WTC11 (cell line): ENCODE measurements at regions not wholly inside any gene's neighbourhood (a gene's known extent, or its start where the extent isn't known, plus 50 kb on each side); places are given as distances from the start of the nearest gene placed in this dataset.
"Not testable (repeated sequence)": the region's sequence is repeated elsewhere in the genome, so short reads cannot be mapped to it uniquely, and the experiment has no call there.

Experiments
- ATAC-seq: fragments of 200-7000 bp; cut with Tn5 transposase; 2 replicates; pipeline ENCODE4 v1.10.0; 2021; ENCODE audit warnings: mild to moderate bottlenecking, moderate library complexity
- CTCF ChIA-PET: fragments of 300-600 bp; sonication (Branson Sonifier 250); formaldehyde crosslinking; loops from one replicate; lab custom pipeline; 2021; ENCODE audit warnings: antibody characterized with exemption; lab: Charles Lee
- POLR2A ChIA-PET: fragments of 350-600 bp; sonication (Branson Sonifier 250); formaldehyde crosslinking; loops from one replicate; lab custom pipeline; 2021; ENCODE audit warnings: antibody characterized with exemption; lab: Charles Lee
- DNase-seq: peaks from one replicate; pipeline ENCODE4 v3.0.0; 2021; ENCODE audit warnings: low spot score
- H3K27ac Mint-ChIP-seq: 2 replicates; pipeline ENCODE4 v1.8.0; 2021; ENCODE audit warnings: mixed read lengths
- H3K27me3 Mint-ChIP-seq: 2 replicates; pipeline ENCODE4 v1.8.0; 2021; ENCODE audit warnings: low read depth, mild to moderate bottlenecking, moderate library complexity, mixed read lengths
- H3K36me3 Mint-ChIP-seq: 2 replicates; pipeline ENCODE4 v1.8.0; 2021; ENCODE audit warnings: mixed read lengths
- H3K4me1 Mint-ChIP-seq: 2 replicates; pipeline ENCODE4 v1.8.0; 2022; ENCODE audit warnings: mixed read lengths
- H3K4me3 Mint-ChIP-seq: 2 replicates; pipeline ENCODE4 v1.8.0; 2021; ENCODE audit warnings: mild to moderate bottlenecking, moderate library complexity, mixed read lengths
- H3K9me3 Mint-ChIP-seq: 2 replicates; pipeline ENCODE4 v1.8.0; 2021; ENCODE audit warnings: mixed read lengths
- FOXJ3 ChIP-seq: sonication (generic); formaldehyde crosslinking; IDR thresholded peaks from 2 replicates; pipeline ENCODE4 v1.9.0; 2021; ENCODE audit warnings: missing genetic modification reagents, mild to moderate bottlenecking, borderline replicate concordance
- GABPB1 ChIP-seq: sonication (generic); formaldehyde crosslinking; IDR thresholded peaks from 2 replicates; pipeline ENCODE4 v1.8.1; 2023; ENCODE audit warnings: mild to moderate bottlenecking, missing genetic modification reagents
- KAT7 ChIP-seq: sonication (generic); formaldehyde crosslinking; IDR thresholded peaks from 2 replicates; pipeline ENCODE4 v1.8.1; 2023; ENCODE audit warnings: missing genetic modification reagents, mild to moderate bottlenecking, borderline replicate concordance
- NFE2L1 ChIP-seq: sonication (generic); formaldehyde crosslinking; IDR thresholded peaks from 2 replicates; pipeline ENCODE4 v1.8.1; 2023; ENCODE audit warnings: missing genetic modification reagents
- ZNF219 ChIP-seq: sonication (generic); formaldehyde crosslinking; IDR thresholded peaks from 2 replicates; pipeline ENCODE4 v1.8.0; 2023; ENCODE audit warnings: missing genetic modification reagents, mild to moderate bottlenecking, borderline replicate concordance
- ZNF232 ChIP-seq: sonication (generic); formaldehyde crosslinking; IDR thresholded peaks from 2 replicates; pipeline ENCODE4 v1.8.0; 2022; ENCODE audit warnings: mild to moderate bottlenecking, missing genetic modification reagents
- ZNF317 ChIP-seq: sonication (generic); formaldehyde crosslinking; IDR thresholded peaks from 2 replicates; pipeline ENCODE4 v1.8.1; 2023; ENCODE audit warnings: low read depth, mild to moderate bottlenecking, moderate library complexity, missing genetic modification reagents, borderline replicate concordance
- ZNF416 ChIP-seq: fragments of 250-450 bp; sonication (Bioruptor Pico); IDR thresholded peaks from 2 replicates; pipeline ENCODE4 v1.9.0; 2021; ENCODE audit warnings: mild to moderate bottlenecking, inconsistent platforms
- ZNF423 ChIP-seq: fragments of 250-450 bp; sonication (Bioruptor Pico); IDR thresholded peaks from 2 replicates; pipeline ENCODE4 v2.1.2; 2022; ENCODE audit warnings: mild to moderate bottlenecking, moderate library complexity
- TF ChIP-seq, protein P1 (sequence below): sonication (generic); formaldehyde crosslinking; IDR thresholded peaks from 2 replicates; pipeline ENCODE4 v1.8.1; 2022; ENCODE audit warnings: missing genetic modification reagents, borderline replicate concordance
- TF ChIP-seq, protein P2 (sequence below): sonication (generic); formaldehyde crosslinking; IDR thresholded peaks from 2 replicates; pipeline ENCODE4 v1.8.0; 2023; ENCODE audit warnings: missing genetic modification reagents, mild to moderate bottlenecking, borderline replicate concordance
- TF ChIP-seq, protein P3 (sequence below): sonication (generic); formaldehyde crosslinking; IDR thresholded peaks from 2 replicates; pipeline ENCODE4 v1.8.1; 2023; ENCODE audit warnings: mild to moderate bottlenecking, missing genetic modification reagents

- Mint-ChIP-seq H3K27ac (no peak overlapping the region), H3K4me3 (no peak overlapping the region), H3K4me1 (peaks cover 23% of the 10 kb centered on the region), H3K36me3 (no peaks in the 10 kb centered on the region), H3K9me3 (no peaks in the 10 kb centered on the region), H3K27me3 (no peaks in the 10 kb centered on the region)
- CTCF ChIA-PET: no interaction called here
- no peak for ATAC-seq
- TF ChIP-seq, protein P1, sequence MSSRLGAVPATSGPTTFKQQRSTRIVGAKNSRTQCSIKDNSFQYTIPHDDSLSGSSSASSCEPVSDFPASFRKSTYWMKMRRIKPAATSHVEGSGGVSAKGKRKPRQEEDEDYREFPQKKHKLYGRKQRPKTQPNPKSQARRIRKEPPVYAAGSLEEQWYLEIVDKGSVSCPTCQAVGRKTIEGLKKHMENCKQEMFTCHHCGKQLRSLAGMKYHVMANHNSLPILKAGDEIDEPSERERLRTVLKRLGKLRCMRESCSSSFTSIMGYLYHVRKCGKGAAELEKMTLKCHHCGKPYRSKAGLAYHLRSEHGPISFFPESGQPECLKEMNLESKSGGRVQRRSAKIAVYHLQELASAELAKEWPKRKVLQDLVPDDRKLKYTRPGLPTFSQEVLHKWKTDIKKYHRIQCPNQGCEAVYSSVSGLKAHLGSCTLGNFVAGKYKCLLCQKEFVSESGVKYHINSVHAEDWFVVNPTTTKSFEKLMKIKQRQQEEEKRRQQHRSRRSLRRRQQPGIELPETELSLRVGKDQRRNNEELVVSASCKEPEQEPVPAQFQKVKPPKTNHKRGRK (CRISPR knock-in tag): no peak
- POLR2A ChIA-PET: no interaction called here
- DNase-seq: no peak
Observed at GRCh38 chr3:68662176-68662575, 270.2 kb downstream of the TAFA4 start.

DNA sequence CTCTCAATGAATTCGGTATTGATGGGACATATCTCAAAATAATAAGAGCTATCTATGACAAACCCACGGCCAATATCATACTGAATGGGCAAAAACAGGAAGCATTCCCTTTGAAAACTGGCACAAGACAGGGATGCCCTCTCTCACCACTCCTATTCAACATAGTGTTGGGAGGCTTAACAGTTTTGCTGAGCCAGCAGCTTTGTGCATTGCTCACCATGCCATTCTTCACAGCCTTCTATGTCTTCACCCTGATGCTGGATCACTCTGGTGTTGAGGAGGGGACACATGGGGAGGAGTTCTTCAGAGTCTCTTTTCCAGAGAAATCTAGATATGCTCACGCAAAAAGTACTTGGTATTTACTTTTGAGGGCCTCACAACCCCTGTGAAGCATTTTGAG, 281.7 kb downstream of the TAFA4 start:
- H3K27ac Mint-ChIP-seq, H3K4me3 Mint-ChIP-seq, ATAC-seq, POLR2A ChIA-PET, H3K9me3 Mint-ChIP-seq, CTCF ChIA-PET, DNase-seq, H3K36me3 Mint-ChIP-seq, H3K27me3 Mint-ChIP-seq, H3K4me1 Mint-ChIP-seq: not testable (repeated sequence)

GRCh38 chr3:68648494-68648893, 283.9 kb downstream of the TAFA4 start:
- peaks cover 4% of the 10 kb centered on the region for H3K4me1 Mint-ChIP-seq
- no peaks in the 10 kb centered on the region for H3K36me3 Mint-ChIP-seq
- H3K27me3 Mint-ChIP-seq: no peaks in the 10 kb centered on the region
- no peak overlapping the region for H3K4me3 Mint-ChIP-seq
- CTCF ChIA-PET: no interaction called here
- no peaks in the 10 kb centered on the region for H3K9me3 Mint-ChIP-seq
- DNase-seq: no peak
- POLR2A ChIA-PET: no interaction called here
- no peak for ATAC-seq
- H3K27ac Mint-ChIP-seq: no peak overlapping the region
- TF ChIP-seq ZNF219 (no peak), GABPB1 (CRISPR knock-in tag) (no peak), ZNF317 (CRISPR knock-in tag) (no peak), FOXJ3 (no peak), ZNF416 (no peak)

- H3K27me3 Mint-ChIP-seq: peaks cover 8% of the 10 kb centered on the region; the same call in 1 of the 2 replicates
- H3K36me3 Mint-ChIP-seq: peaks cover 17% of the 10 kb centered on the region; the same call in 1 of the 2 replicates
Observed at GRCh38 chr3:68631850-68632545, 300.3 kb downstream of the TAFA4 start.

More at GRCh38 chr3:68631850-68632545, 300.3 kb downstream of the TAFA4 start:
- H3K27ac Mint-ChIP-seq: peak overlapping the region; percentile 28
- DNase-seq (peak; percentile 45), ATAC-seq (peak; percentile 83)
- ChIA-PET POLR2A (no interaction called here), CTCF (no interaction called here)
- H3K4me1 Mint-ChIP-seq: peaks cover 21% of the 10 kb centered on the region
- TF ChIP-seq KAT7 (CRISPR knock-in tag): no peak
- no peak for TF ChIP-seq ZNF232 (CRISPR knock-in tag)
- TF ChIP-seq NFE2L1 (CRISPR knock-in tag): no peak
- peak; percentile 65; the same call in 1 of the 2 replicates for TF ChIP-seq ZNF423 (CRISPR knock-in tag)
- TF ChIP-seq, protein P2, sequence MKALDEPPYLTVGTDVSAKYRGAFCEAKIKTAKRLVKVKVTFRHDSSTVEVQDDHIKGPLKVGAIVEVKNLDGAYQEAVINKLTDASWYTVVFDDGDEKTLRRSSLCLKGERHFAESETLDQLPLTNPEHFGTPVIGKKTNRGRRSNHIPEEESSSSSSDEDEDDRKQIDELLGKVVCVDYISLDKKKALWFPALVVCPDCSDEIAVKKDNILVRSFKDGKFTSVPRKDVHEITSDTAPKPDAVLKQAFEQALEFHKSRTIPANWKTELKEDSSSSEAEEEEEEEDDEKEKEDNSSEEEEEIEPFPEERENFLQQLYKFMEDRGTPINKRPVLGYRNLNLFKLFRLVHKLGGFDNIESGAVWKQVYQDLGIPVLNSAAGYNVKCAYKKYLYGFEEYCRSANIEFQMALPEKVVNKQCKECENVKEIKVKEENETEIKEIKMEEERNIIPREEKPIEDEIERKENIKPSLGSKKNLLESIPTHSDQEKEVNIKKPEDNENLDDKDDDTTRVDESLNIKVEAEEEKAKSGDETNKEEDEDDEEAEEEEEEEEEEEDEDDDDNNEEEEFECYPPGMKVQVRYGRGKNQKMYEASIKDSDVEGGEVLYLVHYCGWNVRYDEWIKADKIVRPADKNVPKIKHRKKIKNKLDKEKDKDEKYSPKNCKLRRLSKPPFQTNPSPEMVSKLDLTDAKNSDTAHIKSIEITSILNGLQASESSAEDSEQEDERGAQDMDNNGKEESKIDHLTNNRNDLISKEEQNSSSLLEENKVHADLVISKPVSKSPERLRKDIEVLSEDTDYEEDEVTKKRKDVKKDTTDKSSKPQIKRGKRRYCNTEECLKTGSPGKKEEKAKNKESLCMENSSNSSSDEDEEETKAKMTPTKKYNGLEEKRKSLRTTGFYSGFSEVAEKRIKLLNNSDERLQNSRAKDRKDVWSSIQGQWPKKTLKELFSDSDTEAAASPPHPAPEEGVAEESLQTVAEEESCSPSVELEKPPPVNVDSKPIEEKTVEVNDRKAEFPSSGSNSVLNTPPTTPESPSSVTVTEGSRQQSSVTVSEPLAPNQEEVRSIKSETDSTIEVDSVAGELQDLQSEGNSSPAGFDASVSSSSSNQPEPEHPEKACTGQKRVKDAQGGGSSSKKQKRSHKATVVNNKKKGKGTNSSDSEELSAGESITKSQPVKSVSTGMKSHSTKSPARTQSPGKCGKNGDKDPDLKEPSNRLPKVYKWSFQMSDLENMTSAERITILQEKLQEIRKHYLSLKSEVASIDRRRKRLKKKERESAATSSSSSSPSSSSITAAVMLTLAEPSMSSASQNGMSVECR (CRISPR knock-in tag): no peak
- TF ChIP-seq, protein P3, sequence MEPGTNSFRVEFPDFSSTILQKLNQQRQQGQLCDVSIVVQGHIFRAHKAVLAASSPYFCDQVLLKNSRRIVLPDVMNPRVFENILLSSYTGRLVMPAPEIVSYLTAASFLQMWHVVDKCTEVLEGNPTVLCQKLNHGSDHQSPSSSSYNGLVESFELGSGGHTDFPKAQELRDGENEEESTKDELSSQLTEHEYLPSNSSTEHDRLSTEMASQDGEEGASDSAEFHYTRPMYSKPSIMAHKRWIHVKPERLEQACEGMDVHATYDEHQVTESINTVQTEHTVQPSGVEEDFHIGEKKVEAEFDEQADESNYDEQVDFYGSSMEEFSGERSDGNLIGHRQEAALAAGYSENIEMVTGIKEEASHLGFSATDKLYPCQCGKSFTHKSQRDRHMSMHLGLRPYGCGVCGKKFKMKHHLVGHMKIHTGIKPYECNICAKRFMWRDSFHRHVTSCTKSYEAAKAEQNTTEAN: no peak
- peaks cover 38% of the 10 kb centered on the region for H3K9me3 Mint-ChIP-seq
- peak overlapping the region; percentile 43 for H3K4me3 Mint-ChIP-seq
